H1 (cell line): ENCODE measurements at regions not wholly inside any gene's neighbourhood (a gene's known extent, or its start where the extent isn't known, plus 50 kb on each side); places are given as distances from the start of the nearest gene placed in this dataset.

Experiments
- CTCF ChIA-PET: fragments of 300-600 bp; sonication (Branson Sonifier 250); formaldehyde crosslinking; loops from one replicate; lab custom pipeline; 2021; ENCODE audit not compliant: partially characterized antibody; lab: Charles Lee
- POLR2A ChIA-PET: fragments of 300-600 bp; sonication (Branson Sonifier 250); formaldehyde crosslinking; loops from one replicate; lab custom pipeline; 2021; ENCODE audit warnings: inconsistent platforms; ENCODE audit not compliant: partially characterized antibody; lab: Charles Lee
- DNase-seq, 2 experiments: peaks; one replicate each; pipeline versions ENCODE4 v3.0.0 to v3.0.0-alpha.2; 2010 to 2022; ENCODE audit warnings: low spot score in 2 of 2, low read depth in 1 of 2, mixed read lengths in 1 of 2
- FAIRE-seq: peaks from 2 replicates; lab custom pipeline; 2011; peaks lifted over from hg19 to GRCh38; lab: Jason Lieb, UNC
- H2AFZ ChIP-seq: 2 replicates; pipeline ENCODE4 v1.8.1; 2012; ENCODE audit warnings: low read length, inconsistent platforms
- H2AK5ac ChIP-seq: 2 replicates; pipeline ENCODE4 v1.6.1; 2013; ENCODE audit warnings: low read depth, low read length
- H2BK120ac ChIP-seq: replicated peaks from 2 replicates; pipeline ENCODE3; 2013; ENCODE audit warnings: low read depth, low read length, inconsistent platforms
- H2BK12ac ChIP-seq: 2 replicates; pipeline ENCODE4 v1.6.1; 2013; ENCODE audit warnings: low read depth, low read length
- H2BK15ac ChIP-seq: 2 replicates; pipeline ENCODE4 v1.6.1; 2013; ENCODE audit warnings: low read length
- H2BK20ac ChIP-seq: 2 replicates; pipeline ENCODE4 v1.6.1; 2013; ENCODE audit warnings: low read length
- H2BK5ac ChIP-seq: 2 replicates; pipeline ENCODE4 v1.6.1; 2013; ENCODE audit warnings: low read depth, low read length
- H3K14ac ChIP-seq: 2 replicates; pipeline ENCODE4 v1.6.1; 2013; ENCODE audit warnings: inconsistent platforms; ENCODE audit not compliant: insufficient read length
- H3K18ac ChIP-seq: 2 replicates; pipeline ENCODE4 v1.6.1; 2013; ENCODE audit warnings: low read length; ENCODE audit errors: extremely low read depth
- H3K23ac ChIP-seq: 2 replicates; pipeline ENCODE4 v1.6.1; 2013; ENCODE audit warnings: inconsistent platforms; ENCODE audit not compliant: insufficient read length
- H3K23me2 ChIP-seq: 2 replicates; pipeline ENCODE4 v1.6.1; 2013; ENCODE audit warnings: low read depth, low read length
- H3K27ac ChIP-seq: 2 replicates; pipeline ENCODE4 v1.6.1; 2011; ENCODE audit warnings: low read depth, low read length, inconsistent platforms
- H3K27me3 ChIP-seq, 4 experiments: replicated peaks in 1 of 4; 1 replicate in 1 of 4; 2 replicates in 3 of 4; pipeline versions ENCODE4 v1.6.1 to v1.8.1; 2011 to 2013; ENCODE audit warnings: low read length in 3 of 4, mild to moderate bottlenecking in 3 of 4, inconsistent platforms in 2 of 4, mixed read lengths in 2 of 4, moderate library complexity in 1 of 4; ENCODE audit not compliant: control insufficient read depth in 3 of 4, insufficient read depth in 3 of 4; ENCODE audit errors: extremely low read depth in 1 of 4
- H3K36me3 ChIP-seq, 4 experiments: 2 replicates each; pipeline versions ENCODE4 v1.6.1 to v1.8.1; 2011 to 2013; ENCODE audit warnings: mild to moderate bottlenecking in 4 of 4, low read length in 3 of 4, moderate library complexity in 2 of 4, control low read depth in 1 of 4, inconsistent platforms in 1 of 4; ENCODE audit not compliant: insufficient read depth in 4 of 4, control insufficient read depth in 2 of 4
- H3K4ac ChIP-seq: replicated peaks from 2 replicates; pipeline ENCODE3; 2013; ENCODE audit warnings: low read length, low read depth, mixed read lengths, inconsistent platforms; ENCODE audit not compliant: insufficient read length
- H3K4me1 ChIP-seq, 4 experiments: replicated peaks in 1 of 4; 1 replicate in 1 of 4; 2 replicates in 3 of 4; pipeline versions ENCODE4 v1.6.1 to v1.8.1; 2011 to 2013; ENCODE audit warnings: low read length in 3 of 4, inconsistent platforms in 2 of 4, mixed read lengths in 1 of 4; ENCODE audit not compliant: insufficient read depth in 4 of 4, control insufficient read depth in 3 of 4
- H3K4me2 ChIP-seq, 2 experiments: 2 replicates each; pipeline versions ENCODE4 v1.6.1 to v1.8.1; 2011 to 2013; ENCODE audit warnings: low read depth in 2 of 2, low read length in 2 of 2, control low read depth in 1 of 2, inconsistent platforms in 1 of 2, mild to moderate bottlenecking in 1 of 2; ENCODE audit not compliant: insufficient read depth in 1 of 2
- H3K4me3 ChIP-seq, 4 experiments: fragments of 200-600, 300-600 bp in 1 of 4; sonication (generic), shearing (Covaris generic), sonication (Bioruptor Twin) in 1 of 4; 2 replicates each; pipeline versions ENCODE4 v1.5.1 to v1.8.1; 2011 to 2016; ENCODE audit warnings: low read length in 4 of 4, low read depth in 3 of 4, control low read depth in 2 of 4, inconsistent platforms in 2 of 4, mild to moderate bottlenecking in 2 of 4, mixed read lengths in 1 of 4, moderate library complexity in 1 of 4; ENCODE audit not compliant: insufficient read depth in 2 of 4; ENCODE audit errors: extremely low read depth in 1 of 4
- H3K56ac ChIP-seq: replicated peaks from 2 replicates; pipeline ENCODE3; 2013; ENCODE audit warnings: low read depth, mild to moderate bottlenecking, mixed read lengths, low read length, inconsistent platforms; ENCODE audit not compliant: insufficient read length
- H3K79me1 ChIP-seq: 2 replicates; pipeline ENCODE4 v1.6.1; 2013; ENCODE audit warnings: low read depth, low read length, control low read depth
- H3K79me2 ChIP-seq, 2 experiments: 2 replicates each; pipeline versions ENCODE4 v1.6.1 to v1.8.1; 2012 to 2013; ENCODE audit warnings: low read length in 2 of 2, mild to moderate bottlenecking in 2 of 2, inconsistent platforms in 1 of 2; ENCODE audit not compliant: insufficient read depth in 2 of 2, control insufficient read depth in 1 of 2
- H3K9ac ChIP-seq, 4 experiments: replicated peaks in 1 of 4; 1 replicate in 1 of 4; 2 replicates in 3 of 4; pipeline versions ENCODE4 v1.6.1 to v1.8.1; 2011 to 2013; ENCODE audit warnings: low read depth in 3 of 4, low read length in 3 of 4, control low read depth in 2 of 4, mild to moderate bottlenecking in 2 of 4, moderate library complexity in 2 of 4, inconsistent platforms in 1 of 4; ENCODE audit errors: extremely low read depth in 1 of 4
- H3K9me3 ChIP-seq, 2 experiments: 2 replicates each; pipeline versions ENCODE4 v1.6.1 to v1.8.1; 2012 to 2013; ENCODE audit warnings: mild to moderate bottlenecking in 2 of 2, moderate library complexity in 2 of 2, control low read depth in 1 of 2, inconsistent platforms in 1 of 2, low read depth in 1 of 2, low read length in 1 of 2, mixed read lengths in 1 of 2; ENCODE audit not compliant: insufficient read depth in 2 of 2
- H4K20me1 ChIP-seq, 2 experiments: replicated peaks in 1 of 2; 2 replicates each; pipeline versions ENCODE3 to v1.8.1; 2011 to 2013; ENCODE audit warnings: inconsistent platforms in 2 of 2, low read length in 2 of 2, mild to moderate bottlenecking in 1 of 2; ENCODE audit not compliant: insufficient read depth in 2 of 2, control insufficient read depth in 1 of 2
- H4K5ac ChIP-seq: 2 replicates; pipeline ENCODE4 v1.6.1; 2013; ENCODE audit warnings: low read length, low read depth, mixed read lengths, inconsistent platforms; ENCODE audit not compliant: insufficient read length
- H4K8ac ChIP-seq: 2 replicates; pipeline ENCODE4 v1.8.0; 2013; ENCODE audit warnings: mild to moderate bottlenecking, moderate library complexity, low read length, inconsistent platforms; ENCODE audit not compliant: insufficient read depth; ENCODE audit errors: extremely low read depth
- H4K91ac ChIP-seq: replicated peaks from 2 replicates; pipeline ENCODE3; 2013; ENCODE audit warnings: low read length, mixed read lengths, inconsistent platforms; ENCODE audit not compliant: insufficient read length
- HDAC2 ChIP-seq, 2 experiments: fragments of 300-600 bp in 1 of 2; sonication (generic) in 1 of 2; IDR thresholded peaks; 2 replicates each; pipeline ENCODE4 v1.6.1; 2011 to 2012; ENCODE audit warnings: low read depth in 2 of 2, low read length in 2 of 2, mild to moderate bottlenecking in 2 of 2, moderate library complexity in 2 of 2, borderline replicate concordance in 1 of 2, inconsistent platforms in 1 of 2
- NANOG ChIP-seq: IDR thresholded peaks from 2 replicates; pipeline ENCODE4 v1.6.1; 2011; ENCODE audit warnings: low read length, low read depth, mild to moderate bottlenecking, inconsistent platforms; ENCODE audit not compliant: insufficient read depth, poor library complexity, severe bottlenecking
- WGBS, 2 experiments: shearing (Covaris generic) in 1 of 2; methylation state at CpG; one replicate each; pipeline versions ENCODE4 v1.1.6 to v1.1.7; 2013 to 2015; ENCODE audit warnings: low lambda C conversion rate in 2 of 2, mixed read lengths in 2 of 2, inconsistent platforms in 1 of 2, low coverage in 1 of 2, missing lambda C conversion rate in 1 of 2; ENCODE audit not compliant: insufficient replicate concordance in 2 of 2, insufficient coverage in 1 of 2, insufficient read length in 1 of 2; ENCODE audit errors: extremely low coverage in 1 of 2, missing lambda C conversion rate in 1 of 2; 5-methylcytosine and 5-hydroxymethylcytosine counted together

GRCh38 chr9:85423422-85423821, 318.3 kb downstream of the AGTPBP1 start:
- no peak overlapping the region for H4K91ac ChIP-seq
- H2BK15ac ChIP-seq, result no peak overlapping the region
- ChIA-PET POLR2A (no interaction called here), CTCF (interaction anchor here (1.3 to 6.8 kb wide), 4 partner anchors 11 to 187 kb away, joined by 3 to 52 read pairs (median 11); no protein-coding TSS in a partner anchor)
- no peak overlapping the region for H2BK120ac ChIP-seq
- H3K27ac ChIP-seq, result no peak overlapping the region
- no peaks in the 10 kb centered on the region for H3K36me3 ChIP-seq
- no peak overlapping the region for H4K8ac ChIP-seq
- 90% methylated on average over 1 of the region's 1 CpG; no CpG with 5 or more reads in 1 of the 2 experiments for WGBS, 2 experiments
- no peak for DNase-seq
- no peak overlapping the region for H3K4ac ChIP-seq
- no peak overlapping the region for H4K5ac ChIP-seq
- no peak overlapping the region for H2BK12ac ChIP-seq
- H3K4me1 ChIP-seq, result peaks cover 0 to 4% (median under 1%) of the 10 kb centered on the region in 4 experiments; a peak in 2 of 7 replicates
- H3K79me2 ChIP-seq, result no peaks in the 10 kb centered on the region
- H2BK20ac ChIP-seq, result no peak overlapping the region
- no peak overlapping the region for H2BK5ac ChIP-seq
- no peak overlapping the region for H3K18ac ChIP-seq
- no peak overlapping the region for H3K23ac ChIP-seq
- no peak overlapping the region for H3K9ac ChIP-seq
- no peaks in the 10 kb centered on the region; a peak in 1 of 4 replicates for H3K9me3 ChIP-seq
- no peak overlapping the region for H3K4me2 ChIP-seq
- no peaks in the 10 kb centered on the region for H4K20me1 ChIP-seq
- no peaks in the 10 kb centered on the region; a peak in 1 of 7 replicates for H3K27me3 ChIP-seq
- no peak overlapping the region for H2AK5ac ChIP-seq
- no peaks in the 10 kb centered on the region for H3K79me1 ChIP-seq
- H2AFZ ChIP-seq, result no peak overlapping the region
- no peak overlapping the region for H3K4me3 ChIP-seq
- H3K56ac ChIP-seq, result no peak overlapping the region
- no peak for FAIRE-seq
- H3K14ac ChIP-seq, result no peak overlapping the region
- H3K23me2 ChIP-seq, result no peaks in the 10 kb centered on the region
- TF ChIP-seq NANOG (no peak), HDAC2 (IDR thresholded peaks at IDR 0.05; ENCODE audit: borderline replicate concordance in 1 of 2, low read depth in 2 of 2, low read length in 2 of 2) (no peak)
